ENCODE measurements at regions not wholly inside any gene's neighbourhood (a gene's known extent, or its start where the extent isn't known, plus 50 kb on each side); places are given as distances from the start of the nearest gene placed in this dataset.
"Not testable (repeated sequence)": the region's sequence is repeated elsewhere in the genome, so short reads cannot be mapped to it uniquely, and the experiment has no call there.

GRCh38 chr11:11010624-11011127, 152.8 kb upstream of the ZBED5 start:
- no peak for DNase-seq (ENCODE audit: low read depth in 2 of 2)

- no peak for DNase-seq (ENCODE audit: low read depth in 2 of 2)
Measured at GRCh38 chr11:11009179-11009578, 151.3 kb upstream of the ZBED5 start.

- DNase-seq (ENCODE audit: low read depth in 2 of 2) = no peak
Measured at GRCh38 chr11:11004069-11004468, 146.2 kb upstream of the ZBED5 start.

GRCh38 chr11:11003226-11003625, 145.4 kb upstream of the ZBED5 start:
- no peak for DNase-seq (ENCODE audit: low read depth in 2 of 2)

GRCh38 chr11:11000579-11001283, 142.9 kb upstream of the ZBED5 start:
- no peak for DNase-seq (ENCODE audit: low read depth in 2 of 2)

GRCh38 chr11:10998674-10999073, 140.8 kb upstream of the ZBED5 start:
- DNase-seq (ENCODE audit: low read depth in 2 of 2) = no peak

- DNase-seq (ENCODE audit: low read depth in 2 of 2) = no peak
Measured at GRCh38 chr11:10996678-10997077, 138.8 kb upstream of the ZBED5 start.

GRCh38 chr11:10993640-10994039, 135.8 kb upstream of the ZBED5 start:
- no peak for DNase-seq (ENCODE audit: low read depth in 2 of 2)

GRCh38 chr11:10993186-10993585, 135.3 kb upstream of the ZBED5 start:
- DNase-seq (ENCODE audit: low read depth in 2 of 2) = no peak

GRCh38 chr11:10991393-10991792, 133.5 kb upstream of the ZBED5 start:
- no peak for DNase-seq (ENCODE audit: low read depth in 2 of 2)

- DNase-seq (ENCODE audit: low read depth in 2 of 2) = no peak
Measured at GRCh38 chr11:10990637-10991193, 132.9 kb upstream of the ZBED5 start.

GRCh38 chr11:10990160-10990559, 132.3 kb upstream of the ZBED5 start:
- DNase-seq (ENCODE audit: low read depth in 2 of 2) = no peak

- DNase-seq (ENCODE audit: low read depth in 2 of 2) = no peak
Measured at GRCh38 chr11:10986006-10986405, 128.2 kb upstream of the ZBED5 start.

GRCh38 chr11:10984742-10985141, 126.9 kb upstream of the ZBED5 start:
- no peak for DNase-seq (ENCODE audit: low read depth in 2 of 2)

GRCh38 chr11:10984250-10984649, 126.4 kb upstream of the ZBED5 start:
- DNase-seq (ENCODE audit: low read depth in 2 of 2) = no peak

- DNase-seq (ENCODE audit: low read depth in 2 of 2) = no peak
Measured at GRCh38 chr11:10982704-10983510, 125.1 kb upstream of the ZBED5 start.

GRCh38 chr11:10979529-10979928, 121.7 kb upstream of the ZBED5 start:
- no peak for DNase-seq (ENCODE audit: low read depth in 2 of 2)

GRCh38 chr11:10978198-10978597, 120.3 kb upstream of the ZBED5 start:
- no peak for DNase-seq (ENCODE audit: low read depth in 2 of 2)

- no peak for DNase-seq (ENCODE audit: low read depth in 2 of 2)
Measured at GRCh38 chr11:10975287-10975721, 117.5 kb upstream of the ZBED5 start.

GRCh38 chr11:10973416-10973815, 115.6 kb upstream of the ZBED5 start:
- DNase-seq (ENCODE audit: low read depth in 2 of 2) = no peak

GRCh38 chr11:10970926-10971325, 113.1 kb upstream of the ZBED5 start:
- no peak for DNase-seq (ENCODE audit: low read depth in 2 of 2)

GRCh38 chr11:10969387-10969786, 111.5 kb upstream of the ZBED5 start:
- no peak for DNase-seq (ENCODE audit: low read depth in 2 of 2)

- not testable (repeated sequence) for DNase-seq (ENCODE audit: low read depth in 2 of 2)
Measured at GRCh38 chr11:10956884-10957283, 99.0 kb upstream of the ZBED5 start.
